Activated CD8-positive, alpha-beta memory T cell treated with anti-CD3 and anti-CD28 coated beads for 36 hours (primary cell): ENCODE measurements at regions not wholly inside any gene's neighbourhood (a gene's known extent, or its start where the extent isn't known, plus 50 kb on each side); places are given as distances from the start of the nearest gene placed in this dataset.
"Not testable (repeated sequence)": the region's sequence is repeated elsewhere in the genome, so short reads cannot be mapped to it uniquely, and the experiment has no call there.

Source experiments
- CTCF ChIA-PET: fragments of 350-600 bp; sonication (Branson Sonifier 250); formaldehyde crosslinking; loops from one replicate; lab custom pipeline; 2021; ENCODE audit warnings: antibody characterized with exemption; lab: Charles Lee
- POLR2A ChIA-PET: fragments of 350-600 bp; sonication (Branson Sonifier 250); formaldehyde crosslinking; loops from one replicate; lab custom pipeline; 2021; ENCODE audit warnings: antibody characterized with exemption; lab: Charles Lee

- POLR2A ChIA-PET: no interaction called here
- CTCF ChIA-PET: no interaction called here
Observed at GRCh38 chr6:169921853-169922824, 170.7 kb downstream of the ERMARD start.

- CTCF ChIA-PET: no interaction called here
- POLR2A ChIA-PET: no interaction called here
Observed at GRCh38 chr6:169921217-169921616, 169.8 kb downstream of the ERMARD start.

- CTCF ChIA-PET: interaction anchor here (1.1 kb wide), 1 partner anchor 12 kb away, joined by 3 read pairs; no protein-coding TSS in a partner anchor
Observed at GRCh38 chr6:169920359-169921020, 169.1 kb downstream of the ERMARD start.

GRCh38 chr6:169918954-169919549 lies 167.6 kb downstream of the ERMARD start:
- POLR2A ChIA-PET: no interaction called here
- CTCF ChIA-PET: no interaction called here

More at GRCh38 chr6:169920359-169921020, 169.1 kb downstream of the ERMARD start:
- POLR2A ChIA-PET: no interaction called here

GRCh38 chr6:169918239-169918953 lies 167.0 kb downstream of the ERMARD start:
- ChIA-PET POLR2A (no interaction called here), CTCF (no interaction called here)

GRCh38 chr6:169917153-169917552 lies 165.7 kb downstream of the ERMARD start:
- CTCF ChIA-PET: no interaction called here
- POLR2A ChIA-PET: no interaction called here

- POLR2A ChIA-PET: no interaction called here
Observed at GRCh38 chr6:169915769-169916550, 164.5 kb downstream of the ERMARD start.

GRCh38 chr6:169913745-169914144 lies 162.3 kb downstream of the ERMARD start:
- POLR2A ChIA-PET, CTCF ChIA-PET: not testable (repeated sequence)

More at GRCh38 chr6:169915769-169916550, 164.5 kb downstream of the ERMARD start:
- CTCF ChIA-PET: no interaction called here

- ChIA-PET POLR2A (no interaction called here), CTCF (no interaction called here)
Observed at GRCh38 chr6:169913096-169913638, 161.7 kb downstream of the ERMARD start.

- ChIA-PET CTCF (no interaction called here), POLR2A (no interaction called here)
Observed at GRCh38 chr6:169912266-169913095, 161.1 kb downstream of the ERMARD start.

GRCh38 chr6:169911264-169912263 lies 160.1 kb downstream of the ERMARD start:
- POLR2A ChIA-PET: no interaction called here
- CTCF ChIA-PET: no interaction called here

- CTCF ChIA-PET: no interaction called here
- POLR2A ChIA-PET: no interaction called here
Observed at GRCh38 chr6:169909113-169909512, 157.7 kb downstream of the ERMARD start.

- POLR2A ChIA-PET: no interaction called here
- CTCF ChIA-PET: no interaction called here
Observed at GRCh38 chr6:169908403-169908933, 157.0 kb downstream of the ERMARD start.

GRCh38 chr6:169907419-169908115 lies 156.1 kb downstream of the ERMARD start:
- ChIA-PET CTCF (no interaction called here), POLR2A (no interaction called here)

- ChIA-PET POLR2A (no interaction called here), CTCF (no interaction called here)
Observed at GRCh38 chr6:169906688-169907418, 155.4 kb downstream of the ERMARD start.
